Trophoblast cell (in vitro differentiated cells and primary cell): ENCODE measurements at regions not wholly inside any gene's neighbourhood (a gene's known extent, or its start where the extent isn't known, plus 50 kb on each side); places are given as distances from the start of the nearest gene placed in this dataset.

Experiments used
- DNase-seq, 2 donors: peaks; one replicate each; pipeline ENCODE4 v3.0.0-alpha.2; 2016
- H2AFZ ChIP-seq: 2 replicates; pipeline ENCODE4 v1.6.1; 2013; ENCODE audit warnings: low read length, moderate library complexity, mild to moderate bottlenecking; ENCODE audit not compliant: insufficient read depth, poor library complexity
- H2AK5ac ChIP-seq: 2 replicates; pipeline ENCODE4 v1.6.1; 2013; ENCODE audit warnings: mild to moderate bottlenecking, low read length
- H2BK120ac ChIP-seq: 2 replicates; pipeline ENCODE4 v1.6.1; 2013; ENCODE audit warnings: low read length, mild to moderate bottlenecking, moderate library complexity; ENCODE audit not compliant: insufficient read depth, poor library complexity
- H2BK12ac ChIP-seq: 2 replicates; pipeline ENCODE4 v1.6.1; 2013; ENCODE audit warnings: mild to moderate bottlenecking, low read length, moderate library complexity
- H2BK5ac ChIP-seq: 2 replicates; pipeline ENCODE4 v1.6.1; 2013; ENCODE audit warnings: low read length, low read depth, moderate library complexity, mild to moderate bottlenecking; ENCODE audit not compliant: poor library complexity
- H3K14ac ChIP-seq: 2 replicates; pipeline ENCODE4 v1.6.1; 2013; ENCODE audit warnings: mild to moderate bottlenecking, low read length
- H3K18ac ChIP-seq: 2 replicates; pipeline ENCODE4 v1.6.1; 2013; ENCODE audit warnings: mild to moderate bottlenecking, low read length
- H3K23ac ChIP-seq: 2 replicates; pipeline ENCODE4 v1.6.1; 2013; ENCODE audit warnings: low read length
- H3K27ac ChIP-seq: 2 replicates; pipeline ENCODE4 v1.5.1; 2013; ENCODE audit warnings: low read depth, mild to moderate bottlenecking, inconsistent platforms, low read length, moderate library complexity
- H3K27me3 ChIP-seq: 2 replicates; pipeline ENCODE4 v1.6.1; 2013; ENCODE audit warnings: inconsistent platforms, mild to moderate bottlenecking, low read length, moderate library complexity; ENCODE audit not compliant: insufficient read depth
- H3K36me3 ChIP-seq, 2 experiments: 1 replicate in 1 of 2; 2 replicates in 1 of 2; pipeline ENCODE4 v1.6.1; 2013; ENCODE audit warnings: low read length in 2 of 2, mild to moderate bottlenecking in 2 of 2, moderate library complexity in 1 of 2; ENCODE audit not compliant: insufficient read depth in 2 of 2, control insufficient read depth in 1 of 2
- H3K4ac ChIP-seq: 2 replicates; pipeline ENCODE4 v1.6.1; 2013; ENCODE audit warnings: low read depth, mild to moderate bottlenecking, low read length, moderate library complexity
- H3K4me1 ChIP-seq, 2 experiments: 1 replicate in 1 of 2; 2 replicates in 1 of 2; pipeline ENCODE4 v1.6.1; 2013; ENCODE audit warnings: low read length in 2 of 2, mild to moderate bottlenecking in 2 of 2, moderate library complexity in 1 of 2; ENCODE audit not compliant: insufficient read depth in 2 of 2, control insufficient read depth in 1 of 2
- H3K4me2 ChIP-seq: 2 replicates; pipeline ENCODE4 v1.6.1; 2013; ENCODE audit warnings: inconsistent platforms, mild to moderate bottlenecking, low read length, moderate library complexity
- H3K4me3 ChIP-seq: 2 replicates; pipeline ENCODE4 v1.5.1; 2013; ENCODE audit warnings: mild to moderate bottlenecking, low read depth, low read length, inconsistent platforms
- H3K79me1 ChIP-seq: one replicate; pipeline ENCODE4 v1.6.1; 2013; ENCODE audit warnings: low read length
- H3K79me2 ChIP-seq: 2 replicates; pipeline ENCODE4 v1.6.1; 2013; ENCODE audit warnings: low read length, mild to moderate bottlenecking; ENCODE audit not compliant: control insufficient read depth, insufficient read depth, poor library complexity
- H3K9ac ChIP-seq: 2 replicates; pipeline ENCODE4 v1.6.1; 2013; ENCODE audit warnings: mild to moderate bottlenecking, low read length
- H3K9me3 ChIP-seq: 2 replicates; pipeline ENCODE4 v1.6.1; 2013; ENCODE audit warnings: low read depth, mild to moderate bottlenecking, control low read depth, inconsistent platforms, low read length; ENCODE audit not compliant: insufficient read depth
- H4K12ac ChIP-seq: 2 replicates; pipeline ENCODE4 v1.6.1; 2013; ENCODE audit warnings: low read depth, mild to moderate bottlenecking, low read length, moderate library complexity
- H4K8ac ChIP-seq: 2 replicates; pipeline ENCODE4 v1.6.1; 2013; ENCODE audit warnings: low read depth, mild to moderate bottlenecking, low read length, moderate library complexity
- H4K91ac ChIP-seq: one replicate; pipeline ENCODE4 v1.6.1; 2013; ENCODE audit warnings: low read depth, mild to moderate bottlenecking, low read length, moderate library complexity
- WGBS: extraction: QIAGEN DNeasy Blood & Tissue Kit; methylation state at CpG from one replicate; pipeline ENCODE4 v1.1.7; 2013; ENCODE audit warnings: missing lambda C conversion rate; ENCODE audit not compliant: insufficient read length, insufficient coverage; ENCODE audit errors: extremely low coverage; 5-methylcytosine and 5-hydroxymethylcytosine counted together

DNA sequence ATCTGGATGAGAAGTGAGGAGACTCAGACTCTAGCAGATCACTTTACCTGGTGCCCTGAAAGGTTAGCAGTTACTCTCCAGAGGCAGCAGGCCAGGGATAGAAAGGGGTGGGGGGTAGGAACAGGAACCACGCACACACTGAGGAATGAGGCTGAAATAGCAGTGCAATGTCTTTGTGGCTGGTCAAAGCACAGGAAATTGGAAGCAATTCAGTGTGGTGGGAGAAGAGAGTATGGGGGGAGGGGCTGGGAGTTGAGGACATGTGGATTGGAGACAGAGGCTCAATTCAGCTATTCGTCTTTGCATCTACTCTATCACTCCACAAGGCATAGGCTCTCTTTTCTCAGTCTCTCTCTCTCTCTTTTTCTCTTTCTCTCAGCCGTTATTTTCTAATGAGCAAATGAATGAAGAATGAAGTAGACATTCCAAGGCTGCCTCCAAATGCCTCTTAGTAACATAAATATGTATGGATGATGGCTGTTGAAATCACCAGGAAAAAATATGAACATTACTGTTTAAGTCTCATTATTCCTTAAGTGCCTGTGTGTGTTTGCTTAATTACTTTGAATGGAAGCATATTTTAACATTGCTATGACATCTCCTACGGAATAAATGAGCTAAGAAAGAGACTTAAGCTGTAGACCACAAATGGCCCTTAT, 979.4 kb downstream of the TSN start:
- H3K4ac ChIP-seq, result no peak overlapping the region
- no peak overlapping the region for H3K18ac ChIP-seq
- no peak overlapping the region for H4K12ac ChIP-seq
- H2AK5ac ChIP-seq, result no peak overlapping the region
- no peaks in the 10 kb centered on the region for H3K79me1 ChIP-seq
- H3K27me3 ChIP-seq, result no peaks in the 10 kb centered on the region
- no peak overlapping the region for H3K4me2 ChIP-seq
- H2BK5ac ChIP-seq, result no peak overlapping the region
- H4K91ac ChIP-seq, result no peak overlapping the region
- no peak overlapping the region for H3K23ac ChIP-seq
- no peak overlapping the region for H3K9ac ChIP-seq
- DNase-seq, result no peak
- no peak overlapping the region for H3K4me3 ChIP-seq
- WGBS, result no CpG with 5 or more reads among the region's 4 CpGs
- H3K9me3 ChIP-seq, result no peaks in the 10 kb centered on the region
- no peaks in the 10 kb centered on the region for H3K79me2 ChIP-seq
- H4K8ac ChIP-seq, result no peak overlapping the region
- no peak overlapping the region for H2BK12ac ChIP-seq
- no peak overlapping the region for H3K14ac ChIP-seq
- no peaks in the 10 kb centered on the region for H3K36me3 ChIP-seq
- peaks cover 0 to 5% of the 10 kb centered on the region in 2 experiments for H3K4me1 ChIP-seq
- no peak overlapping the region for H3K27ac ChIP-seq
- H2BK120ac ChIP-seq, result no peak overlapping the region
- no peak overlapping the region for H2AFZ ChIP-seq

DNA sequence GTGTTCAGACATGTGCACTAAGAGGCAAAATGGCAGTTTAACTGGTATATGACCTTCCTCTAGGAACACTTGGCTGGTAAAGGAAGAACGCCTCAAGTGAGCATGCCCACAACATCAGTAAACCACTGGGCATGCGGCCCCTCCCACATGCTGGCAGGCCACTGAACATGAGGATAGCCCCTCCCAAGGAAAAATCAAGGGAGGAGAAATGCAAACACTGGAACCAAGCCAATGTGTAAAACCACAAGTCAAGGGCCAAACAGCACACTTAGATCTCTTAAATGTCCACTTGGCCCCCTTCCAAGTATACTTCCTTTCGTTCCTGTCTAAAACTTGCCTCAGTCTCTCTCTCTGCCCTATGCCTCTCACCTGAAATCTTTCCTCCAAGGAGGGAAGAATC, 980.8 kb downstream of the TSN start:
- Histone ChIP-seq H3K4ac (no peak overlapping the region), H4K91ac (no peak overlapping the region), H3K4me2 (no peak overlapping the region), H3K79me1 (no peaks in the 10 kb centered on the region), H2BK120ac (no peak overlapping the region), H3K9ac (no peak overlapping the region), H3K9me3 (no peaks in the 10 kb centered on the region), H4K8ac (no peak overlapping the region), H2BK5ac (no peak overlapping the region), H3K23ac (no peak overlapping the region), H4K12ac (no peak overlapping the region), H3K36me3 (no peaks in the 10 kb centered on the region), H3K27ac (no peak overlapping the region), H2BK12ac (no peak overlapping the region), H2AFZ (no peak overlapping the region), H2AK5ac (no peak overlapping the region), H3K79me2 (no peaks in the 10 kb centered on the region), H3K4me3 (no peak overlapping the region), H3K14ac (no peak overlapping the region), H3K4me1 (peaks cover 0 to 5% of the 10 kb centered on the region in 2 experiments), H3K27me3 (no peaks in the 10 kb centered on the region), H3K18ac (no peak overlapping the region)
- DNase-seq, result no peak
- no CpG with 5 or more reads among the region's 3 CpGs for WGBS

DNA sequence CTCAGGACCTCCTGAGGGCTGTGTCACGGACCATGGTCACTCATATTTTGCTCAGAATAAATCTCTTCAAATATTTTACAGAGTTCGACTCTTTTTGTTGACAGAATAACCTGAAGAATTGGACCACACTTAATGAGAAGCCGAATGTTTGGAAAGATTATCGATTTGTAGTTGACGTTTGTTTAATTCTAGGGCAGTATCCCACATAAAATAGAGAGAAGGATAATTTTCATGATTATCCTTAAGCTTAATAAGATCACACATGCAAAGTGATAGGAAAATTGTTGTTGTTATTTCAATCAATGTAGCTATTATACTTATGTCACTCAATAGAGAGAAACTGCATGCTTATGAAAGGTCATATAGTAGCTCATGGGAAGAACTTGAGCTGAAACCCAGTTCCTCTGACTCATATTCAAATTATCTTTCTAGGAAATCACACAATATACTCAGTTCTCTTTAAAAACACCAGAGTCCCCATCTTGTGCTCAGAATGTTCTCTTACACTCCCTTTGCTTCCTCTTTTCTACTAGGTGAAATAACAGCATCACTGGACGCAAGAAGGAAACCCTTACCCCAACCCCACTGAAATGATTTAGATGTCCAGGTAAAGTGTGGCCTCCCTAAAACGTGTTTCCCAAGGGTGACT, 982.1 kb downstream of the TSN start:
- H3K14ac ChIP-seq, result no peak overlapping the region
- H3K27ac ChIP-seq, result no peak overlapping the region
- no peaks in the 10 kb centered on the region for H3K9me3 ChIP-seq
- H3K9ac ChIP-seq, result no peak overlapping the region
- H3K4ac ChIP-seq, result no peak overlapping the region
- no peaks in the 10 kb centered on the region for H3K36me3 ChIP-seq
- no peak overlapping the region for H3K4me2 ChIP-seq
- no peak overlapping the region for H3K4me3 ChIP-seq
- no CpG with 5 or more reads among the region's 7 CpGs for WGBS
- no peak overlapping the region for H3K18ac ChIP-seq
- no peak overlapping the region for H4K91ac ChIP-seq
- no peaks in the 10 kb centered on the region for H3K79me2 ChIP-seq
- H4K8ac ChIP-seq, result no peak overlapping the region
- no peak overlapping the region for H2AK5ac ChIP-seq
- no peak overlapping the region for H2AFZ ChIP-seq
- no peak for DNase-seq
- H3K27me3 ChIP-seq, result no peaks in the 10 kb centered on the region
- H2BK120ac ChIP-seq, result no peak overlapping the region
- H3K4me1 ChIP-seq, result peaks cover 0 to 5% of the 10 kb centered on the region in 2 experiments
- H3K79me1 ChIP-seq, result no peaks in the 10 kb centered on the region
- H2BK5ac ChIP-seq, result no peak overlapping the region
- no peak overlapping the region for H3K23ac ChIP-seq
- no peak overlapping the region for H4K12ac ChIP-seq
- no peak overlapping the region for H2BK12ac ChIP-seq

DNA sequence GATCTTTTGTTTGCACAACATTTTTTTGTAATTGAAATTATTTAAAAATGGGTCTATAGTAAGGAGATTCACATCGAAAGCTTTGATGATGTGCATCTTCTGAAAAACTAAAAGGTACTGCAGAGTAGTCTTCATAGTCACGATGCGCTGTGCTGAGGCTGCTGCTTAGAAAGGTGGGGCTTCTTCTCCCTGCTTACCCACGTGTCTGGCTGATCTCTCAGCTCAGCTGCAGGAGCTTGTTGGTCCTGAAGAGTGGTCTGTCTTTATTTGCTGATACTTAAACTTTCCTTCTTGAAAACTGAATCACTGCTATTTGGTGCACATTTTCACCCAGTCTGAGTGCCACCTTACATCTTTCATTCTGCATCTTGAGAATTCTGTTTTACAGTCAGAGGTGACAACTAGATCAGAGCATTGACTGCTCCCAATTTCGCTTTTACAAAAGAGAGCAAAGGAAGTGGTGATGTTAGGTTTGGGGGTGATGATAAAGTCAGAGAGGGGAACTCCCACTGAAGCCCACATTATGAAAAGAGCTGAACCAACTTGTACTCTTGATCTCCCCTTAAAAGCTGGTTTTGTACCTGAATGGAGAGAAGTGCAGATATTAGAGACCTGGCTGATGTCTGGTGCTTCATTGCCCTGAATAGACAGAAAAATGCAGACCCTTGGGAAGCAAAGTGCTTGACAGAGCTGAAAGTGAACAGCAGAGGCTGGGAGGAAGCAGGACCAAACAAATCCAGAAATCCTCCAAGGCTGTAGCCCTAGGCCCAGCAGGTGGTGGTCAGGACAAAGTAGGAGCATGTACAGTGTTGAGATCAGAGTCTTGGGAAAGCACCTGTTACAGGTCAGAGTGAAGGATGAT, 984.5 kb downstream of the TSN start:
- Histone ChIP-seq H3K23ac (no peak overlapping the region), H2BK5ac (no peak overlapping the region), H3K4me1 (no peaks in the 10 kb centered on the region), H4K12ac (no peak overlapping the region), H2BK120ac (no peak overlapping the region), H2BK12ac (no peak overlapping the region), H3K14ac (no peak overlapping the region), H4K91ac (no peak overlapping the region), H4K8ac (no peak overlapping the region), H3K9me3 (no peaks in the 10 kb centered on the region), H3K27me3 (no peaks in the 10 kb centered on the region), H3K27ac (no peak overlapping the region), H3K4ac (no peak overlapping the region), H3K4me2 (no peak overlapping the region), H2AK5ac (no peak overlapping the region), H2AFZ (no peak overlapping the region), H3K4me3 (no peak overlapping the region), H3K18ac (no peak overlapping the region), H3K79me1 (no peaks in the 10 kb centered on the region), H3K9ac (no peak overlapping the region), H3K79me2 (no peaks in the 10 kb centered on the region), H3K36me3 (no peaks in the 10 kb centered on the region)
- no CpG with 5 or more reads among the region's 5 CpGs for WGBS
- no peak for DNase-seq
